KMS-11 (cell line): ENCODE measurements at regions not wholly inside any gene's neighbourhood (a gene's known extent, or its start where the extent isn't known, plus 50 kb on each side); places are given as distances from the start of the nearest gene placed in this dataset.
"Not testable (repeated sequence)": the region's sequence is repeated elsewhere in the genome, so short reads cannot be mapped to it uniquely, and the experiment has no call there.

Experiments used
- H2AFZ ChIP-seq: fragments of 200-600 bp; sonication (generic); 2 replicates; pipeline ENCODE4 v1.6.1; 2016; ENCODE audit warnings: antibody characterized with exemption, mixed run types, low read depth
- H3K27ac ChIP-seq: fragments of 200-600 bp; sonication (generic); 2 replicates; pipeline ENCODE4 v1.6.1; 2016; ENCODE audit warnings: mild to moderate bottlenecking, mixed run types
- H3K27me3 ChIP-seq: fragments of 200-600 bp; sonication (generic); 2 replicates; pipeline ENCODE4 v1.6.1; 2017; ENCODE audit warnings: mild to moderate bottlenecking, low read depth, mixed run types, moderate library complexity; ENCODE audit not compliant: insufficient read depth
- H3K36me3 ChIP-seq: fragments of 200-600 bp; sonication (generic); 2 replicates; pipeline ENCODE4 v1.6.1; 2017; ENCODE audit warnings: mild to moderate bottlenecking, mixed run types; ENCODE audit not compliant: insufficient read depth
- H3K4me1 ChIP-seq: fragments of 200-600 bp; sonication (generic); 2 replicates; pipeline ENCODE4 v1.6.1; 2016; ENCODE audit warnings: mild to moderate bottlenecking, low read depth, mixed run types; ENCODE audit not compliant: poor library complexity, severe bottlenecking
- H3K4me2 ChIP-seq: fragments of 200-600 bp; sonication (generic); 2 replicates; pipeline ENCODE4 v1.7.0; 2016; ENCODE audit warnings: mild to moderate bottlenecking, mixed run types
- H3K4me3 ChIP-seq: fragments of 200-600 bp; sonication (generic); IDR thresholded peaks from 2 replicates; pipeline ENCODE4 v1.6.1; 2017; ENCODE audit warnings: low read depth, low read length, mixed read lengths; ENCODE audit not compliant: insufficient read depth
- H3K79me2 ChIP-seq: fragments of 200-600 bp; sonication (generic); 2 replicates; pipeline ENCODE4 v1.6.1; 2016; ENCODE audit warnings: low read depth, mixed run types; ENCODE audit not compliant: insufficient read depth
- H3K9ac ChIP-seq: fragments of 200-600 bp; sonication (generic); 2 replicates; pipeline ENCODE4 v1.6.1; 2016; ENCODE audit warnings: mild to moderate bottlenecking, mixed run types
- H4K20me1 ChIP-seq: fragments of 200-600 bp; sonication (generic); 2 replicates; pipeline ENCODE4 v1.6.1; 2016; ENCODE audit warnings: mild to moderate bottlenecking, mixed run types; ENCODE audit not compliant: insufficient read depth
- TF ChIP-seq, protein P1 (sequence below): fragments of 200-600 bp; sonication (generic); conservative IDR thresholded peaks from 2 replicates; pipeline ENCODE4 v1.6.1; 2017; ENCODE audit warnings: low read depth, mild to moderate bottlenecking, antibody characterized with exemption, low read length, moderate library complexity, mixed read lengths

DNA sequence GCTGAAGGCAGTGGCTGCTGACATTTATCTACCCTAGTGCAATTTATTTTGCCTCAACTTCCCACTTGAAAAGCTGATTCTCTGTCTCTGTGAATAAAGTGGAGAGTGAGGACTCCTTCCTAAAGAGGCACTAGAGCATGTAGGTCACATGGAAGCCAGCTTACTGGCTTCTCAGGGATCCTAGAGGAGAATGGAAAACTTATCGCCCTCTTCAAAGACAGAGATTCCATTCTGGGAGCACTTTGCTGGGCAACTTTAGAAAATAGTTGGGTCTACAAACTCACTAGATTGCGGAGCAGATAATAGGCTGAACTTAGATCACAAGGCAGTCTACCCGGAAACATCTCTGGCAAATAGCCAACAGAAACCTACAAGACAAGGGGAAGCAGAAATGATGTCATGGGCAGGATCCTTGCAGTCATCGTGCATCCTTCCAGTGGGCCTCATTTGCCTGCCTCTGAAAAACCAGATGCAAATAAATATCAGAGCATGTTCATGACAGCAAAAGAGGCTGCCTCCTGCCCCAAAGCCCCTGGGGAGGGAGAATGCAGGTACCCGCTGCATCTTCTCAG, 104.8 kb upstream of the BARHL2 start:
- TF ChIP-seq, protein P1, sequence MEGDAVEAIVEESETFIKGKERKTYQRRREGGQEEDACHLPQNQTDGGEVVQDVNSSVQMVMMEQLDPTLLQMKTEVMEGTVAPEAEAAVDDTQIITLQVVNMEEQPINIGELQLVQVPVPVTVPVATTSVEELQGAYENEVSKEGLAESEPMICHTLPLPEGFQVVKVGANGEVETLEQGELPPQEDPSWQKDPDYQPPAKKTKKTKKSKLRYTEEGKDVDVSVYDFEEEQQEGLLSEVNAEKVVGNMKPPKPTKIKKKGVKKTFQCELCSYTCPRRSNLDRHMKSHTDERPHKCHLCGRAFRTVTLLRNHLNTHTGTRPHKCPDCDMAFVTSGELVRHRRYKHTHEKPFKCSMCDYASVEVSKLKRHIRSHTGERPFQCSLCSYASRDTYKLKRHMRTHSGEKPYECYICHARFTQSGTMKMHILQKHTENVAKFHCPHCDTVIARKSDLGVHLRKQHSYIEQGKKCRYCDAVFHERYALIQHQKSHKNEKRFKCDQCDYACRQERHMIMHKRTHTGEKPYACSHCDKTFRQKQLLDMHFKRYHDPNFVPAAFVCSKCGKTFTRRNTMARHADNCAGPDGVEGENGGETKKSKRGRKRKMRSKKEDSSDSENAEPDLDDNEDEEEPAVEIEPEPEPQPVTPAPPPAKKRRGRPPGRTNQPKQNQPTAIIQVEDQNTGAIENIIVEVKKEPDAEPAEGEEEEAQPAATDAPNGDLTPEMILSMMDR: no peak
- Histone ChIP-seq H4K20me1 (no peaks in the 10 kb centered on the region), H3K36me3 (no peaks in the 10 kb centered on the region), H3K79me2 (no peaks in the 10 kb centered on the region), H3K4me2 (no peak overlapping the region), H3K27ac (no peak overlapping the region), H3K9ac (no peak overlapping the region), H3K27me3 (no peaks in the 10 kb centered on the region), H3K4me1 (no peaks in the 10 kb centered on the region), H2AFZ (no peak overlapping the region), H3K4me3 (no peak overlapping the region)

DNA sequence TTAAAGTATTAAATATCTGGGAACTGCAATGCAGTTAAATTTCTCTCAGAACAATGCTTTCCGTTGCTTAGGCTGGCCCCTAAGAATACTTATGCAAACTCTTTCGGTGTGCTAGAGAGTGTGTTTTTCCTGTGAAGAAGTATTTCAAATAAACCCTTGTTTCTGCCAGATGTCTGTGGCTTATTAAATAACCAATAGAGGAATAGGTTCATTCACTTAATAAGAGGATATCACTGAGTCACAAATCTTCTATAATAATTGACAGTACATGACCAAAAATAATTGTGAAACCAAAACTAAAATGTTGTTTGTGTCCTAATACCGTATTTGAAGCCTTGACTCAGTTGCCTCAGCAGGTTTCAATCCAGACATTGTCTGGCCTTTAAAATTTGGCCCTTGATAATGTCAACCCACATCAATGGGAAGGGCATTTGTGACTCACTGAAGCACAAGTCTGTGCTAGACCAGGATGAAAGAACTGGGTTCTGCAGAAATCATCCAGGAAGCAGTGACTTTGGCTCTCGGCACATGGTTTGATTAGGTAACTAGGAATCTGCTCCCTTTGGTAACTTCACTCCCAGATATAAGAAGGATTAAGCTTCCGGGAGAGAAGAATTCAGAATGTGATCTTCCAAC, 104.2 kb upstream of the BARHL2 start:
- Histone ChIP-seq H2AFZ (no peak overlapping the region), H3K4me2 (no peak overlapping the region), H3K27me3 (no peaks in the 10 kb centered on the region), H3K4me3 (no peak overlapping the region), H3K4me1 (no peaks in the 10 kb centered on the region), H3K27ac (no peak overlapping the region), H3K9ac (no peak overlapping the region), H3K36me3 (no peaks in the 10 kb centered on the region), H4K20me1 (no peaks in the 10 kb centered on the region), H3K79me2 (no peaks in the 10 kb centered on the region)
- TF ChIP-seq, protein P1: no peak

- Histone ChIP-seq H3K9ac (no peak overlapping the region), H3K36me3 (no peaks in the 10 kb centered on the region), H3K4me2 (no peak overlapping the region), H3K27ac (no peak overlapping the region), H3K79me2 (no peaks in the 10 kb centered on the region), H4K20me1 (no peaks in the 10 kb centered on the region), H2AFZ (no peak overlapping the region), H3K27me3 (no peaks in the 10 kb centered on the region), H3K4me3 (no peak overlapping the region), H3K4me1 (no peaks in the 10 kb centered on the region)
- TF ChIP-seq, protein P1: no peak
Measured at GRCh38 chr1:90820745-90821144, 103.6 kb upstream of the BARHL2 start.

DNA sequence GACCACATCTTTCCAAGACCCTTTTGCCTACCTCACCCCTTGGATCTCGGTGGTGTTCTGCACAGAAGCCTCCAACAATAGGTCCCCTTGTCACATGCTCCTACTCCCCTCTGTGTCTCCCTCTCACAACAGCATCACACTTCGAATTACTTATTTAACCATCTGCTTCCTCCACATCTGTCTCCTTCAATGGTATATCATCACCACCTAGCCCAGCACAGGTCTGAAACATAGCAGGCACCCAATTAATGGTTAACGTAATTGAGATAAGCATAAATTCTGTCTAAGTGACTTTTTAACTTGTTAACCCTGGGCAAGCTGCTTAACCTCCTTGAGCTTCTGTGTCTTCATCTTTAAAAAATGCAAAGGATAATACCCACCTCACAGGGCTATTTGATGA, 100.3 kb upstream of the BARHL2 start:
- Histone ChIP-seq H3K79me2 (no peaks in the 10 kb centered on the region), H3K4me2 (no peak overlapping the region), H3K27ac (no peak overlapping the region), H2AFZ (no peak overlapping the region), H3K27me3 (no peaks in the 10 kb centered on the region), H4K20me1 (no peaks in the 10 kb centered on the region), H3K9ac (no peak overlapping the region), H3K4me3 (no peak overlapping the region), H3K4me1 (no peaks in the 10 kb centered on the region), H3K36me3 (no peaks in the 10 kb centered on the region)
- TF ChIP-seq, protein P1: no peak

GRCh38 chr1:90812237-90812636, 95.1 kb upstream of the BARHL2 start:
- not testable (repeated sequence) for H2AFZ ChIP-seq, H3K36me3 ChIP-seq, H3K27me3 ChIP-seq, H3K4me3 ChIP-seq, H3K4me2 ChIP-seq, H3K79me2 ChIP-seq, H3K27ac ChIP-seq, H4K20me1 ChIP-seq, H3K4me1 ChIP-seq, H3K9ac ChIP-seq

DNA sequence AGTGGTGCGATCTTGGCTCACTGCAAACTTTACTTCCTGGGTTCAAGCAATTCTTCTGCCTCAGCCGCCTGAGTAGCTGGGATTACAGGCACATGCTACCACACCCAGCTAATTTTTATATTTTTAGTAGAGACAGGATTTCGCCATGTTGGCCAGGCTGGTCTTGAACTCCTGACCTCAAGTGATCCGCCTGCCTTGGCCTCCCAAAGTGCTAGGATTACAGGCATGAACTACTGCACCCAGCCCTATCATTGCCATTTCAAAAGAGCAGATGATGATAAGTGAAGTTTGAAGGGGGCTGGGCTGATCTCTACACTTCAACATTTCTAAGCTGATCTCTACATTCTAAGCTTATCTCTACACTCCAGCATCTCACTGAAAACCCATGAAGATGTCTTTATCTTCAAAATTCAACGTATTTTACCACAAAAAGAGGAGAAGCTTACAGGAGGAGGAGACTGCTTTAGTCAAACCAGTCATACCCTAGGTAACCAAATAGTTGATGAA, 94.4 kb upstream of the BARHL2 start:
- H3K4me1 ChIP-seq, H3K4me3 ChIP-seq, H3K79me2 ChIP-seq, H3K27ac ChIP-seq, H3K4me2 ChIP-seq, H2AFZ ChIP-seq, H3K36me3 ChIP-seq, H3K9ac ChIP-seq, H3K27me3 ChIP-seq, H4K20me1 ChIP-seq: not testable (repeated sequence)
